HUDEP-2 (cell line): ENCODE measurements at regions not wholly inside any gene's neighbourhood (a gene's known extent, or its start where the extent isn't known, plus 50 kb on each side); places are given as distances from the start of the nearest gene placed in this dataset.

Experiments used
- DNase-seq, 76 experiments: peaks; one replicate each; lab custom pipeline; 2025; ENCODE audit not compliant: unreplicated experiment in 76 of 76; lab: John Stamatoyannopoulos, UW

DNA sequence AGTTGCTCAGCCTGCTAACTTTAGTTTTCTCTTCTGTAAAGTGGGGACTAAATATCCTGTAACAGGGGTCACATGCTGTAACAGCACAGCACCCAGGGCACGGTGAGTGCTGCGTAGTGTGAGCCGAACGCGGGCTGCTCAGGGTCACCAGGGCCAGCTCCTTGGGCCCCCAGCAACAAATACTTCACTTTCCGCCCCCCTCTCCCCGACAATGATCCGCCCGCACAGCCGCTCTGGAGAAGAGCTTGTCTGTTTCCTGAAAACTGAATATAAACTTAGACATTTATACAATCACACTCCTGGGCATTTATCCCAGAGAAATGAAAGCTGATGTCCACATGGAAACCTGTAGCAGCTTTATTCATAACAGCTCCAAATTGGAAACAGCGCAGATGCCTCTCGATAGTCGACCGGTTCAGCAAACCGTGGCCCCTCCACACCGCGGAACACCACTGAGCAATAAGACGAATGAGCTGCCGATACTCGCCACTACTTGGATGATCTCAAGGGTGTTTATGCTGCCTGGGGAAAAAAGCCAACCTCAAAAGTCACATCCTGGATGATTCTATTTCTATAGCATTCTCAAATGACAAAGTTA is 267.2 kb downstream of the PARN start:
- no peak for DNase-seq

DNA sequence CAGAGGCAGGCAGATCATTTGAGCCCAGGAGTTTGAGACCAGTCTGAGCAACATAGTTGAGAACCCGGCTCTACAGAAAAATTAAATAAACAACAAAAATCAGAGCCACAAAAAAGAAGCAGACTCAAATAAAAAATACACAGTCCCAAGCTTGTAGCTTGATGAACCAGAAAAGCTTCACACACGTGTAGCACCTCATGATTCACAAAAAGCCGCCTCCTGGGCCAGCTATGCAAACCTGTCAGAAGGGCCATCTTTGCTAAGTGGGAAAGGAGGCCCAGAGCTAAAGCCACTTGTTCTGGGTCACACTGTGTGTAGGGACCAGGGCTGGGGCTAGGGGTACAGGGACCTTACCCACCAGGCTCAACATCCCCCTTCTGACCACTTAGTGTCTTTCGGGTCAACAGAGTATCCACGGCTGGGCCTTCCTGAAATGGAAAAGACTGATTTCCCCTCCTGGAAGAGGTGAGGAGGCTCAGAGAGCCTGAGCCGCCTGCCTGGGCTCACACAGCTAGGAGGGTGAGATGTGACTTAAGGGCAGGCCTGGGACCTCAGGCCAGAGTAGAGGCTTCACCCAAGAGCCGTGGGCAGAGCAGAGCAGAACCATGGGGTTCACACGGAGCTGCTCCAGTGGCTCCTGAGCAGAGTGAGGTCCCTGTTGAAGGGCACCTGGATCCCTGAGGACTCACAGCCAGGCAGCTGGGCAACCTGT is 269.6 kb downstream of the PARN start:
- no peak for DNase-seq

DNA sequence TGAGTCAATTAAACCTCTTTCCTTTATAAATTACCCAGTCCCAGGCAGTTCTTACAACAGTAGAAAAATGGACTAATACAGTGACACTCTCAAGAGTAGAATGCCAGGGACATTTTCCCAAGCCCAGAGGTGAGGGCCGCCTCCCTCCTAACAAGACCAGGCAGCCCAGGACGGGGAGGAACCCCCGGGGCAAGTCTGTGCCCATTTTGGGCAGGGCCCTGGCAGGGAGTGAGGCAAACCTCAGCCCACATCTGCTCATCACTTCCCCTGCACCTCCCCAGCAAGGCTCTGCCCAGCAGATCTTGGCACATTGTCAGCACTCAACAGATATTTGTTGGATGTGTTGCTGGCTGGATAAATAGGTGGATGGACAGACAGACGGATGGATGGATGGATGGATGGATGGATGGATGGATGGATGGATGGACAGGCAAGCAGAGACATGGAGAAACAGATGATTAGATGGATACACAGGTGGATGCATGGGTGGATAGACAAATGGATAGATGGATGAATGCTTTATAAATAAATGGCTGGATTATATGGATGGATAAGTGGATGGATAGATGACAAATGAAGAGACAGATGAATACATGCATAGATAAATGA is 271.3 kb downstream of the PARN start:
- no peak for DNase-seq

DNA sequence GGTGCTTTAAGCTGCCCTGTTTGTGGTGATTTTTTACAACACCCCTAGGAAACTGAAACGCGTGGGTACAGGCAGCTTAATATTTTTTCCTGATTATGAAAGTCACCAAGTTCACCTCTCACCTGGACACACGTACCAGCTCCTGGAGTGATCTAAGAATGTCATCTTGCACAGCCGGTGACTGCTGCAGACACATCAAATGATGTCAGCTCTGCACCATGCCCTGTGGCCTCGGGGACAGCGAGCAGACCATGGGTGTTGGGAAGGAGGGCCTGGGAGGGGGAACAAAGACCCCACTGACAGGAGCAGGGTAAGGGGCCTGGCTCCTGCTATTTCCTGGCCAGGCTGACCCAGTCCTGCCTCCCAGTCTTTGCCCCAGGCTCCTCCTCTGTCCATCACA is 272.7 kb downstream of the PARN start:
- no peak for DNase-seq

DNA sequence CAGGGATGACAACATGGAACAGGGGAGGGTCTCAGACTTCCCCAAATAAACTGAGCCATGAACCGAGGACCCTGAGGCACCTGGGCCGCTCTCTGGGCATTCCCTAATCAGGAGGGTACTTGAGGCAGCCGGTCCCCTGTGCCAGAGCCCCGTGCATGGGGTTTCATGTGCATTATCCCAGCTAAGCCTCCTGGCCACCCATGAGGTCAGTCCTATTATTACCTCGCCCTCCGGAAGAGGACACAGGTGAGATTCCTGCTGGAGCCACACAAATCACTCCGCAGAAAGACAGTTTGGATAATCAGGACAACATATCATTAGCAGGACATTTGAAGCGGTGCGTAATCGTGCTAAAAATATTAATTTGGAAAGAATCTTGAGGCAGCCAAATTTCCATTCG is 274.0 kb downstream of the PARN start:
- DNase-seq = no peak

DNA sequence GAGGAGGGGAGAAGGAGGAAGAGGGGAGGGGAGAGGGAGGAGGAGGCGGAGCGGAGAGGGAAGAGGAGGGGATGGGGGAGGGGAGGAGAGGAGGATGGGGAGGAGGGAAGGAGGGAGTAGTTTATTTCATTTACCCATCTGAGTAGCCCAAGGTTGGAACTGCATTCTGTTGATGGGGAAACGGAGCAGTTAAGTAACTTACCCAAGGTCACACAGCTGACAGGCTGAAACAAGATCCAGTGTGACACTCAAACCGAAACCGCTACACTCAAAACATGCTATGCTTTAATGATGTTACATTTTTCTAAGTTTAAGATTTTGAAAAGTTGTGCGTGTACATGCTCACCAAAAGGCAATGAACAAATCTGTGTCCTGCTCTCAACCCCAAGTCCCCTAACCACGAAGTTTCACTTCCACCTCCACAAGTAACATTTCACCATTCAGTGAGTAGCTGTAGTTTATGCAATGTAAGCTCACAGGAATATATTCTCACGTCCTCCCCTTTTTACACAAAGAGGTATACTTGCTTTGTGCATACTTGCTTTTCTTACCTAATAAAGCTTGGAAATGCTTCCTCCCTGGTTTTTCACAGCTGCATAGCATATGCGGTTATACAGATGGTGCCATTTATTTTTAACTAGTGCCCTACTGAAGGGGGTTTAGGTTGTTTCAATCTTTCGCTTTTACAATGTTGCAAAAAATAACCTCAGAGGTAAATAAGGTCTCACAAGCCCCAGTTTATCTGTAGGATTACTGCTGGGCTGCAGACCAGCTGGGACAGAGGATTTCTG is 275.3 kb downstream of the PARN start:
- DNase-seq = no peak

DNA sequence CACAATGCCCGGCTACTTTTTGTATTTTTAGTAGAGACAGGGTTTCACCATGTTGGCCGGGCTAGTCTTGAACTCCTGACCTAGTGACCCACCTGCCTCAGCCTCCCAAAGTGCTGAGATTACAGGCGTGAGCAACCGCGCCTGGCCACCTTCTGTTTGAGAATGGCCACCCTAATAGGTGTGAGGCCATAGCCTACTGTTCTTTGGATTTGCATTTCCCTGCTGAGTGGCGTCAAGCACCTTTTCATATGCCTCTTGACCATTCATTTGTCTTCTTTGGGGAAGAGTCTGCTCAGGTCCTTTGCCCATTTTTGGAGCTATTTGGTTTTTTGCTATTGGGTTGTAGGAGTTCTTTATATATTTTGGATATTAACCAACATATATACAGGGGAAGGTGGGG is 276.7 kb downstream of the PARN start:
- DNase-seq = no peak

DNA sequence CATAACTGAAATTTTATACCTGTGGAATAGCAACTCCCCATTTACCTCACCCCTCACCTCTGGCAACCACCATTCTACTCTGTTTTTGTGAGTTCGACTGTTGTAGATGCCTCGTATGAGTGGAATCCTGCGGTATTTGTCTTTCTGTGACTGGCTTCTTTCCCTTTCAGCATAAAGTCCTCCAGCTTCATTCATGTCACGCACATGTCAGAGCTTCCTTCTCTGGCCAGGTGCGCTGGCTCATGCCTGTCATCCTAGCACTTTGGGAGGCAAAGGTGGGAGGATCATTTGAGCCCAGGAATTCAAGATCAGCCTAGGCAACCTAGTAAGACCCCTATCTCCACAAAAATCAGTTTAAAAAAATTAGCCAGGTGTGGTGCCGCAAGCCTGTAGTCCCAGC is 278.4 kb downstream of the PARN start:
- no peak for DNase-seq

DNA sequence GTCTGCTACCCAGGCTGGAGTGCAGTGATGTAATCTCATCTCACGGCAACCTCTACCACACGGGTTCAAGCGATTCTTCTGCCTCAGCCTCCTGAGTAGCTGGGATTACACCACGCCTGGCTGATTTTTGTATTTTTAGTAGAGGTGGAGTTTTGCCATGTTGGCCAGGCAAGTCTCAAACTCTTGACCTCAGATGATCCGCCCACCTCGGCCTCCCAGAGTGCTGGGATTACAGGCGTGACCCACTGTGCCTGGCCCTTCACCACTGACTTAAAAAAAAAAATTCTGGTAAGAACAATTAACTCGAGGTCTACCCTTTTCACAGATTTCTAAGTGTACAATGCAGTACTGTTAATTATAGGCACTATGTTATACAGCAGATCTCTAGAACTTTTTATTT is 279.4 kb downstream of the PARN start:
- no peak for DNase-seq

DNA sequence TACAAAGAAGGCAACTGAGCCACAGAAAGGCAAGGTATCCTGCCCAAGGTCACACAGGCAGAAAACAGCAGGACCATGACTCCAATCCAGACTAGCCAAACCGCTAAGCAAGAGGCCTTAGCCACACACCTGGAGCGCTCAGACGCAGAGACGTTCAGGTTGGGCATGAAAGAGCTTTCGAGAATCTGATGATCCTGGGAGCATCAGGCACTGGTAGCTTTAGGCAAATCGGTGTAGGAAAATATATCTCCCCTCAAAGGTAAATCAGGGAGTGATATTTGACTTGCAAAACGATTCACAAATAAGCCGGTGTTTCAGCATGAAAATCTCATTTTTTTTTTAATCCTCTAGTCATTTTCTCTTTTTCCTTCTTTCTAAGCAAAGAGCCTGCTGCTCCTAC is 279.0 kb downstream of the MRTFB start:
- no peak for DNase-seq

DNA sequence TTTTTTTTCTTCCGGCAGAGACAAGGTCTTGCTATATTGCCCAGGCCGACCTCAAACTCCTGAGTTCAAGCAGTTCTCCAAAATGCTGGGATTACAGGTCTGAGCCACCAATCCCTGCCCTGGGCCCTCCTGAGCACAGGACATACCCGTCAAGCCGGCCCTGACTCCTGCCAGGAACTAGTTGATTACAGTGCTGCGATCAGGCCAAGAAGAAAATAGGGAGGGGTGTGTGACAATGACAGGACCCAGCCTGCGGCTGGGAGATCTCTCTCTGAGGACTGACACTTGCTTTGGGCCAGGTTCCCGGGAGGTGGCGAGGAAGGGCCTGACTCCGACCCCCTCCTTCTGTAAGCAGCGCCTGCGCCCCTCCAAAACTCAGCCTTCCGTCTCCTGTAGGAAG is 276.6 kb downstream of the MRTFB start:
- DNase-seq = no peak

DNA sequence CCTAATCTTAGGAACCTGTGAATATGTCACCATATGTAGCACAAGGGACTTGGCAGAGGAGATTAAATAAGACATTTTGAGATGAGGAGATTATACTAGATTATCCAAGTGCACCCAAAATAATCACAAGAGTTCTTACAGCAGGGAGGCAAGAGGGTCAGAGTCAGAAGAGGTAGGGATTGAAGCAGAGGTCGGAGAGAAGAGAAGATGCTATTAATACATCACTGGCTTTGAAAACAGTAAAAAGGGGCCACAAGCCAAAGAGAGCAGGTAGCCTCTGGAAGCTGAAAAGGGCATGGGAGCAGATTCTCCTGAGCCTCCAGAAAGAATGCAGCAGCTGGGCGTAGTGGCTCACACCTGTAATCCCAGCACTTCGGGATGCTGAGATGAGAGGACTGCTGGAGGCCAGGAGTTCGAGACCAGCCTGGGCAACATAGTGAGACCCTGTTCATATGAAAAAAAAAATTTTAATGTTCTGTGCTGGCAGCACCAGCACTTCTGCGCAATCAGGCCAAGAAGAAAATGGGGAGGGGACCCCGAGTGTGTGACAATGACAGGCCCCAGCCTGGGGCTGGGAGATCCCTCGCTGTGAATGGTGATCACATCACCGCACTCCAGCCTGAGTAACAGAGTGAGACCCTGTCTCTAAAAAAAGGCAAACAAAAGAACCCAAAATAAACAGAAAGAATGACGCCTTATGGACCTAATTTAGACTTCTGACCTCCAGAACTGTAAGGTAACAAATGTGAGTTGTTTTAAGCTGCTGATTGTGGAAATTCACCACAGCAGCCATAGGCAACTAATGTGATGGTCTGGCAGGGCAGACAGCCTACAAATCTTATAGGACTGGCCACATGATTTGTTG is 275.4 kb downstream of the MRTFB start:
- DNase-seq = no peak

DNA sequence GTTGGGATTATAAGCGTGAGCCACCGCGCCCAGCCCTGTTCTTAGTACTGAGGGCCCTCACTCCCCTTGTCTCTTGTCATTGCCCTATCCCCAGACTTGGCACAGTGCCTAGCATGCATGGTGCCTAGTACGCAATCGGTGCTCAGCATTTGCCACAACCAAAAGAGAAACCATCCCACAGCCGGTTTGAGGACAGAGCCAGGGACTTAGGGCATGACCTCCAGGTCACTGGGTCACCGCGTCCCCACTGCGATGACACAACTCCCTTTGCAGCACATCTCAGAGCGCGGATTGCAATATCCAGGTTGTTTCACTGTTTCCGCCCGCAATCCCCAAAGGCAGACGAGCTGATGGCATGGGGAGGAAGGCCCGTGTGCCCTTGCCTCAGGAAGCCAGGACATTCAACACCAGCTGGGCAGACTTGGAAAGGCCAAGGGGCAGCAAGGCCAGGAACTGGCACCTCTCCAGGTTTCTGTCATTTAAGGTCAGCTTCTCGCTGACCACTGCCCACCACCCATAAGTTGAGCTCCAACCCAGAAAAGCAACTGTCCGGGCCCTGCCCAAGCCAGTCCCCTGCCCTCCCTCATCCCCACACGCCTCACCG is 274.5 kb downstream of the MRTFB start:
- DNase-seq = no peak

DNA sequence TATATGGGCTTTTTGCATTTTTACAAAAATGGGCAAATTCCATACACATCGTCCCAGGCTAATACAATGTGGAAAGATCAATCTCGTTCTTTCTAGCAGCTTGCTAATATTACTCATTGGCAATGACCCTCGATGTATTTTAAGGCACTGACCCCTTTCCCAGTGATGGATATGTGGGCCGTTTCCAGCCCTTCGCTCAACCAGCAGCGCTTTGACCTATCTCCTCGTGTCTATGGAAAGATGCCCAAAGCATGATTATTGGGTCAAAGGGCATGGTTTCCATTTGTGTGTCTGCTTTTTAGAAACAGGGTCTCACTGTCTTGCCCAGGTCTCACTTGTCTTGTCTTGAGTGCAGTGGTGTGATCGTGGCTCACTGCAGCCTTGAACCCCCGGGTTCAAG is 273.8 kb downstream of the MRTFB start:
- DNase-seq = no peak

DNA sequence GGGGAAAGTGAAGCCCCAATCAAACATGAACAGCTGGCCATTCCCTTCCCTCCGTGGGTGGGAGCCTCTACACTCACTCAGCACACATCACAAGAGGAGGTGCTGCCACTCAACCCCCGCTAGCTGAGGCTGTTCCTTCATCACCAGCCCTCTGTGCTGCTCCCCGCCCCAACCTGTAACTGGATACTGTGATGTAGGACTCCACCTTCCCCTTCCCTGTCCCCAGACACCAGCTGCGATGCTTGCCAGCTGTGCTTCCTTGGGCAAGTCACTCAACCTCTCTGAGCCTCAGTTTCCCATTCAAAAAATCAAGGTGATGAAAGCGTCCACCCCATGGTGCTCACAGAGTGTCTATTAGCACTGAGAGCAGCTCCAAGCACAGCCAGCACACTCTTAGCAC is 273.2 kb downstream of the MRTFB start:
- no peak for DNase-seq

DNA sequence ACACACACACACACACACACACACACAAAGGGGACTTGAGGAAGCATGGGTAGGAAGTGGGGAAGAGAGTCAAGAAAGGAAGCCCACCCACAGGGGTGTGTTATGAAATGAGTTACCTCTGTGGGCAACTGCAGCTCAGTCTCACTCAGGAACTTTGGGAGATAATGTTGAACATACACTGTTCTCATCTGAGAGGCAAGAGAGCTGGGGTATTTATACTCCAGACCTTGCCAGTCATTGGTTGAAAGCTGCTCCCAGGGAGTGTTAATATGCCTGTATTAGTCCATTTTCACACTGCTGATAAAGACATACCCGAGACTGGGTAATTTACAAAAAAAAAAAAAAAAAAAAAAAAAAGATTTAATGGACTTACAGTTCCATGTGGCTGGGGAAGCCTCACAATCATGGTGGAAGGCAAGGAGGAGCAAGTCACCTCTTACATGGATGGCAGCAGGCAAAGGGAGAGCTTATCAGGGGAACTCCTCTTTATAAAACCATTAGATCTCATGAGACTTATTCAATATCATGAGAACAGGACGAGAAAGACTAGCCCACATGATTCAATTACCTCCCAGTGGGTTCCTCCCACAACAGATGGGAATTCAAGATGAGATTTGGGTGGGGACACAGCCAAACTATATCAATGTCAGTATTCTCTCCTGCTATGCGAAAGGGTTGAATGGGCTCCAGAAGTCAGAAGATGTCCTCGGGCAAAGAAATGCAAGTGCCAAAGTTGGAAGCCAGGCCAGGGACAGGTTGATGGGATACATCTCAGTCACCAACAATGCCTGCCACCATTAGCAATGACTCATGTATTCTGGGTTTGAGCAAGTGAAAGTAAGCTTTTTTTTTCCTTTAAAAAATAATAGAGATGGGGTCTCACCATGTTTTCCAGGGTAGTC is 270.5 kb downstream of the MRTFB start:
- DNase-seq = no peak

DNA sequence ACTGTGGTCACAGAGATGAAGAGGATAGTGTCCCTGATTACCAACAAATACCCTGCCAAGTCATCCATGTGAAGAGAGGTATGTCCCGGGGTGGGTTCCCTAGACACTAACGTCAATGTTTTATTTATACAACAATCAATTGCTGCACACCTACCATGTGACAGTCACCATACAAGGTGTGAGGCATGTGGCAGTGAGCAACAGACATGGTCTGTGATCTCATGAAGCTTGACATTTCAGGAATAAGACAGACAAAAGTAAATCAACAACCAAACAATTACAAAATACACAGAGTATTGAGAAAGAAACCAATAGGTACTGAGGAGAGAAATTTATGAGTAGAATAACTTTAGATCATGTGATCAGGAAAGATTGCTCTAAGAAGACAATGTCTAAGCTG is 268.6 kb downstream of the MRTFB start:
- no peak for DNase-seq

DNA sequence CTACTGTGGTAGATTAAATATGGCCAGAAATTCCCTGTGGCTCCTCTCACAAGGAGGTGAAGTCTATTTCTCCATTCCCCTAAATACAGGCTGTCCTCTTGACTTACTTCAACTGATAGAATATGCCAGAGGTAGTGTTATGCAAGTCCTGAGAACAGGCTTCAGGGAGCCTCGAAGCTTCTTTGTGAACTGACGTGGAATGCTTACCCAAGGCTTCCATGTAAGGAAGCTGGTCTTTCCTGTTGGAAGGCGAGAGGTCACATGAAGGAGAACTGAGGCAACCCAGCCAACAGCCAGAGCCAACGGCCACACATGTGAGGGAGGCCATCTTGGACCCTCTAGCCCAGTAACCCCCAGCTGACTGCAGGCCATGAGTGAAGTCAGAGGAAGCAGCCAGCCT is 267.9 kb downstream of the MRTFB start:
- no peak for DNase-seq

DNA sequence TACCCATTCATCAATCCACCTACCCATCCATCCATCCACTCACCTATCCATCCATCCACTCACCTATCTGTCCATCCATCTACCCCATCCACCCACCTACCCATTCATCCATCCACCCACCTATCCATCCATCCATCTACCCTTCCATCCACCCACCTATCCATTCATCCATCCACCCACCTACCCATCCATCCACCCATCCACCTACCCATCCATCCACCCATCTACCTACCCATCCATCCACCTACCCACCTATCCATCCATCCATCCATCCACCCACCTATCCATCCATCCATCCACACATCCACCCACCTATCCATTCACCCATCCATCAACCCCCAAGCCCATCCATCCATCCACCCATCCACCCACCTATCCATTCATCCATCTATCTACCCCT is 267.1 kb downstream of the MRTFB start:
- no peak for DNase-seq
